ENCODE measurements at regions not wholly inside any gene's neighbourhood (a gene's known extent, or its start where the extent isn't known, plus 50 kb on each side); places are given as distances from the start of the nearest gene placed in this dataset.

GRCh38 chr5:141778683-141779082 lies 96.7 kb upstream of the ARAP3 start:
- H3K4me3 ChIP-seq (replicated peaks; ENCODE audit: low read depth, low read length), result no peak overlapping the region
- TF ChIP-seq CTCF (IDR thresholded peaks at IDR 0.05; ENCODE audit: low read length, missing control alignments), result no peak
- no peak for DNase-seq (ENCODE audit: low read depth)

DNA sequence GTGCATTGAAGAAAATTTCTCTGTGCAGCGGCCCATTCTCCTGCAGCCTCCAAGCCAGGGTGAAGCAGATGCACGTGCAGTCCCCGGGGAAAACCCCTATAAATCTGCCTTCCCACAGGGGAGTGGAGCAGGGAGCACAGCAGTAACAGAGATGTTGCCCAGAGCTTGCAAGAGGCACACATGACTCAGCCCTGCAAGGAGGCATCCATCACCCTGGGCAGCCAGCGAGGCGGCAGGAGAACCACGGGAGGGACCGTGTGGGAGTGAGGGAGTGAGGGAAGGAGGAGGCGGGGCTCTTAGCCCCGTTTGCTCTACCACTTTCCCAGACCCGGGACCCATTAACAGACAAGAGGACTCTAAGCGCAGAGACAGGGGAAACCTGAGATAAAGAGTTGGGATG lies 96.2 kb upstream of the ARAP3 start:
- H3K4me3 ChIP-seq (replicated peaks; ENCODE audit: low read depth, low read length), result no peak overlapping the region
- DNase-seq (ENCODE audit: low read depth), result peak; percentile 84
- TF ChIP-seq CTCF (IDR thresholded peaks at IDR 0.05; ENCODE audit: low read length, missing control alignments), result no peak

GRCh38 chr5:141777711-141778110 lies 95.7 kb upstream of the ARAP3 start:
- H3K4me3 ChIP-seq (replicated peaks; ENCODE audit: low read depth, low read length), result no peak overlapping the region
- TF ChIP-seq CTCF (IDR thresholded peaks at IDR 0.05; ENCODE audit: low read length, missing control alignments), result no peak
- DNase-seq (ENCODE audit: low read depth), result no peak

GRCh38 chr5:141777130-141777529 lies 95.1 kb upstream of the ARAP3 start:
- DNase-seq (ENCODE audit: low read depth), result no peak
- H3K4me3 ChIP-seq (replicated peaks; ENCODE audit: low read depth, low read length), result no peak overlapping the region
- no peak for TF ChIP-seq CTCF (IDR thresholded peaks at IDR 0.05; ENCODE audit: low read length, missing control alignments)

DNA sequence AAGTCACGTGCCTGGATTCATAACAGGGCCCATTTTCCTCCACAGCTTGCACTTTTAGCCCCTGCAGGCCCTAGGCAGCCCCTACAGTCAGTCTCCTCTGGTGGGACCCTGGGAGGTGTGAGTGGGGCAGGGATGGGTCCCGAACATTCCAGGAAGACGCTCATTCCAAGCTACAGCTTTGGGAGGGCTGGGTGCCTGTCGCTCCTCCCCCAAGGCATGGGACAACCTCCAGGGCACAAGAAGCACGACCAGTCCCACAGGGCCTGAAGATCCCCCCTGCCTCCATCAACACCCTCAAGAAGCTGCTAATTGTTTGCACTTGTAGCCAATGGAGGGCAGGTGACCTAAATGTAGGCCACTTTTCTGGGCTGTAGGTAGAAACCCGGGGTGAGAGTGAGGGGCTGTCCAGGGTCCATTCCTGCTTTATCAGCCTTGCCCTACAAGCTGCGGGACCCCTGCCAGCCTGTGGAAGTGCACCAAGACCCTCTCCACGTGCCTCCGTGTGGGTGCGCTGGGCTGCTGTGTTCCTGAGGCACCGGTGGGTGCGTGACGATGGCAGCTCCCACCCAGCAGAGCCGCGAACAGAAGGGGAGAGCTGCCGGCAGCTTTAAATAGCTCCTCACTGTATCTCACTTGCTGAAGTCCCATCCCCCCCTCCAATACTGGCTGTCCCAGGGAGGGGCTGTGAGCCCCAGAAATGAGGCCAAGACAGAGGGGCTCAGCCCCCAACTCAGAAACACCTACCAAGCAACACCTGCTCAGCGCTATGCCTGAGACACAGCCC lies 91.9 kb upstream of the ARAP3 start:
- DNase-seq (ENCODE audit: low read depth), result no peak
- TF ChIP-seq CTCF (IDR thresholded peaks at IDR 0.05; ENCODE audit: low read length, missing control alignments), result no peak

GRCh38 chr5:141772281-141772680 lies 90.3 kb upstream of the ARAP3 start:
- no peak for DNase-seq (ENCODE audit: low read depth)
- H3K4me3 ChIP-seq (replicated peaks; ENCODE audit: low read depth, low read length), result no peak overlapping the region
- TF ChIP-seq CTCF (IDR thresholded peaks at IDR 0.05; ENCODE audit: low read length, missing control alignments), result no peak

More for the DNA sequence above, 91.9 kb upstream of the ARAP3 start:
- H3K4me3 ChIP-seq (replicated peaks; ENCODE audit: low read depth, low read length), result no peak overlapping the region

- no peak overlapping the region for H3K4me3 ChIP-seq (replicated peaks; ENCODE audit: low read depth, low read length)
- DNase-seq (ENCODE audit: low read depth), result no peak
- no peak for TF ChIP-seq CTCF (IDR thresholded peaks at IDR 0.05; ENCODE audit: low read length, missing control alignments)
Observed at GRCh38 chr5:141771562-141771961, 89.5 kb upstream of the ARAP3 start.
